BE2C (cell line): ENCODE measurements at regions not wholly inside any gene's neighbourhood (a gene's known extent, or its start where the extent isn't known, plus 50 kb on each side); places are given as distances from the start of the nearest gene placed in this dataset.
A peak's percentile ranks its signal among the peaks of the same experiment; 100 is the strongest.

Source experiments
- DNase-seq: peaks from one replicate; pipeline ENCODE4 v3.0.0-alpha.2; 2020
- H3K27me3 ChIP-seq: fragments of 250-450 bp; sonication (Bioruptor Pico); 2 replicates; pipeline ENCODE4 v1.5.1; 2020; ENCODE audit warnings: mild to moderate bottlenecking
- H3K36me3 ChIP-seq: fragments of 250-450 bp; sonication (Bioruptor Pico); 2 replicates; pipeline ENCODE4 v1.5.1; 2020; ENCODE audit warnings: mild to moderate bottlenecking
- H3K4me1 ChIP-seq: fragments of 250-450 bp; sonication (Bioruptor Pico); 2 replicates; pipeline ENCODE4 v1.5.1; 2020
- H3K4me3 ChIP-seq: 2 replicates; pipeline ENCODE4 v1.5.1; 2011; ENCODE audit warnings: low read depth, low read length
- H3K9me3 ChIP-seq: fragments of 250-450 bp; sonication (Bioruptor Pico); 2 replicates; pipeline ENCODE4 v1.5.1; 2020
- CTCF ChIP-seq: IDR thresholded peaks from 2 replicates; pipeline ENCODE4 v1.5.1; 2012; ENCODE audit warnings: mild to moderate bottlenecking, low read depth, low read length

GRCh38 chr17:63137163-63137562 is 171.1 kb downstream of the TANC2 start:
- Histone ChIP-seq H3K4me1 (peaks cover 9% of the 10 kb centered on the region), H3K4me3 (no peak overlapping the region), H3K36me3 (no peaks in the 10 kb centered on the region), H3K27me3 (no peaks in the 10 kb centered on the region), H3K9me3 (no peaks in the 10 kb centered on the region)
- no peak for TF ChIP-seq CTCF
- DNase-seq, result no peak

DNA sequence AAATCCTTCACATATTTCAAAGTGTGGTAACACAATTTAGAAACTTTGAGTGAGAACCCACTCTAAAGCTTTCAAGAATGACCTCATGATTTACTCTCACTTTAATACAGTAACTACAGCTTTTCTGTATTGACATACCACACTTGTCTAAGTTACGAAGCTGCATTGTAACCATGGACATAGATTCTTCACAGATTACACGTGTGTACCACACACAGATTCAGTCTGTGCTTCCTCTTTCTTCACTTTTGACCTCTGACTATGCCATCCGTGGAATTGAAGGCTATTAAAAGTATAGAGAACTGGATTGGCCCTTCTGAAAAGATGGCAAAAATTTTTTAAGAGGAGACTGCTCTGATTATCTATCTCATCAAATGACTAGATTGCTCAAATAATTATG is 172.7 kb downstream of the TANC2 start:
- DNase-seq, result no peak
- H3K9me3 ChIP-seq, result no peaks in the 10 kb centered on the region
- TF ChIP-seq CTCF, result no peak
- no peak overlapping the region for H3K4me3 ChIP-seq
- H3K4me1 ChIP-seq, result peaks cover 9% of the 10 kb centered on the region
- H3K36me3 ChIP-seq, result no peaks in the 10 kb centered on the region
- H3K27me3 ChIP-seq, result no peaks in the 10 kb centered on the region

- Histone ChIP-seq H3K9me3 (no peaks in the 10 kb centered on the region), H3K4me1 (peaks cover 9% of the 10 kb centered on the region), H3K36me3 (no peaks in the 10 kb centered on the region), H3K27me3 (no peaks in the 10 kb centered on the region), H3K4me3 (no peak overlapping the region)
- DNase-seq, result no peak
- no peak for TF ChIP-seq CTCF
These were observed 173.3 kb downstream of the TANC2 start for GRCh38 chr17:63139356-63139755.

DNA sequence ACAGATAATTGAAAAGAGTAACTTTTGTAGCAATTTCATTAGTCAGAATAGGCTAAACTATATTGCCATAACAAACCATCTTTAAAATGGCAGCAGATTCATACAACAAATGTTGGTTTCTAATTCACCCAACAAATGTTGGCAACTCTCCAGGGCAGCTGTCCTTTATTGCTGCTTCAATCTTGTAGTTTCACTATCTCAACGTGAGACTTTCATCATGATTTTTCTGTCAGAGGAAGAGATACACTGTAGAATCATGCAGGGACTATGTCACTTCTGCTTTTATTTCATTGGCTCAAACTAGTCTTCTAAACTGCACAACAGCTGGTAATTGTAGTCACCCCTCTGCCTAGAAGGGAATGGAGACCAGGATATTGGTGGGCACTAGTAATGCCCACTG is 174.2 kb downstream of the TANC2 start:
- TF ChIP-seq CTCF, result no peak
- peak; percentile 40 for DNase-seq
- H3K4me1 ChIP-seq, result peaks cover 9% of the 10 kb centered on the region
- H3K4me3 ChIP-seq, result no peak overlapping the region
- H3K27me3 ChIP-seq, result no peaks in the 10 kb centered on the region
- no peaks in the 10 kb centered on the region for H3K9me3 ChIP-seq
- no peaks in the 10 kb centered on the region for H3K36me3 ChIP-seq

DNA sequence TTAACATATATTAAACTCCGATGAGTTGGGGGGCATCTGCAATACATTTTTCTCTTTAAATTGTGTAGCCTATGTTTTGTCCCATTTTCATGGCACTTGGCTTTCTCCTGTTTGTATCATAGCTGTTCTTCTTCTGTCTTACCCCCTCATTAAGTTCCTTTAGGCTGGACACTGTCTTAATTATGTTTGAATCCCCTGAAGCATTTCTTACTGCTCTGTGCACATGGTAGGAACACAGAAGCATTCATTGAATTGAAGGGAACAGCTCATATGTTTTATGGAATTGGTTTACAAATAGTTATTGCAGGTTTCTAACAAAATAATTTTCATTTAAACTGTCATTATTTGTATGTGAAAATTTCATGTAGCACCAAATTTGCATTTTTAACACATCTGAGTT is 176.8 kb downstream of the TANC2 start:
- Histone ChIP-seq H3K4me3 (no peak overlapping the region), H3K36me3 (no peaks in the 10 kb centered on the region), H3K4me1 (peaks cover 3% of the 10 kb centered on the region), H3K9me3 (no peaks in the 10 kb centered on the region), H3K27me3 (no peaks in the 10 kb centered on the region)
- no peak for TF ChIP-seq CTCF
- DNase-seq, result no peak

DNA sequence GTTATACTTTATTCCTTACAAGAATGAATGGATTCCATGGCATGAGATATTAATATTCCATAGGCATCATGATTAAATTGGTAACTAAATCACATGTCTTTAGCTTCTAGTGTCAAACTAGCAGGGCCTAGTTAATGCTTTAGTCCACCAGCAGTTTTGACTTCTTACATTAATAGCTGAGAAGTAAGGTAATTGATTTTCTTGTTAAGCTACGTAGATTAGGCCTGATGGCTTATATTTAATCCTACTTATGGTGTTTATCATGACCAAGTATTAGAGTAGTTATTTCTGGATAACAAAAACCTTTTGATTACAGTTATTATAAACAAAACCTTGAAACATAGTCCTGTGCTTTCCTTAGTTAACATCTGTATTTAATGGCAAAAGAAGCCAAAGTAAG is 184.5 kb downstream of the TANC2 start:
- no peak for TF ChIP-seq CTCF
- H3K4me1 ChIP-seq, result peaks cover 26% of the 10 kb centered on the region
- H3K27me3 ChIP-seq, result no peaks in the 10 kb centered on the region
- H3K9me3 ChIP-seq, result no peaks in the 10 kb centered on the region
- no peak for DNase-seq
- no peak overlapping the region for H3K4me3 ChIP-seq
- H3K36me3 ChIP-seq, result no peaks in the 10 kb centered on the region; the same call in 1 of the 2 replicates
